ENCODE measurements at regions not wholly inside any gene's neighbourhood (a gene's known extent, or its start where the extent isn't known, plus 50 kb on each side); places are given as distances from the start of the nearest gene placed in this dataset.
A peak's percentile ranks its signal among the peaks of the same experiment; 100 is the strongest.

DNA sequence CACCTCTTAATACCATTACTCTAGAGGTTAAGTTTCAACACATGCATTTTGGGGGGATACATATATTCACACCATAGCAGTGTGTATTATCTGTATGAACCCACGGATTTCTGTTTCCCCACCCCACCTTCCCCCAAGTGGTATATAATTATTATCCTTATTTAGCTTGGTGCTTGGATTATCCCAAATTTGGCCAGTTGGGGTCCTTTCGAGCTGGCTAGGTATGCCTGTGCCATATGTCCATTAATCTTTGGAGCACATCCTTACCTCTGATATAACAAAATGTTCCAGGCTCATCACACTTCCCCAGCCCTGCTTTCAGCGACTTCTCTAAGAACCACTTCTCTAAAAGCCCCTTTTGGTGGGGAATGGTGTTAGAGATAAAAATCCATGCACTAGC lies 118.7 kb upstream of the MLIP start:
- Histone ChIP-seq H3K9me3 (ENCODE audit: control insufficient read depth in 4 of 4, low read length in 3 of 4) (no peaks in the 10 kb centered on the region), H3K4me1 (ENCODE audit: control insufficient read depth in 4 of 4, insufficient read depth in 4 of 4, low read length in 3 of 4) (peaks cover 0 to 5% (median 0%) of the 10 kb centered on the region in 4 donors), H3K4me3 (ENCODE audit: low read depth in 1 of 3, low read length in 3 of 3) (no peak overlapping the region), H3K9ac (ENCODE audit: low read depth in 1 of 2, low read length in 2 of 2) (no peak overlapping the region), H3K27ac (ENCODE audit: low read depth in 1 of 2, low read length in 2 of 2) (no peak overlapping the region), H3K36me3 (ENCODE audit: control insufficient read depth in 4 of 4, insufficient read depth in 3 of 4, low read depth in 1 of 4, low read length in 3 of 4) (no peaks in the 10 kb centered on the region), H3K27me3 (ENCODE audit: control insufficient read depth in 4 of 4, insufficient read depth in 4 of 4, low read length in 3 of 4) (no peaks in the 10 kb centered on the region)
- peak in 1 of 2 donors; percentile 62 for TF ChIP-seq RAD21 (IDR thresholded peaks at IDR 0.05)
- no peak for TF ChIP-seq HNF4G (IDR thresholded peaks at IDR 0.05)
- DNase-seq (ENCODE audit: low spot score), result no peak
- 85% methylated on average over 3 of the region's 3 CpGs for WGBS

DNA sequence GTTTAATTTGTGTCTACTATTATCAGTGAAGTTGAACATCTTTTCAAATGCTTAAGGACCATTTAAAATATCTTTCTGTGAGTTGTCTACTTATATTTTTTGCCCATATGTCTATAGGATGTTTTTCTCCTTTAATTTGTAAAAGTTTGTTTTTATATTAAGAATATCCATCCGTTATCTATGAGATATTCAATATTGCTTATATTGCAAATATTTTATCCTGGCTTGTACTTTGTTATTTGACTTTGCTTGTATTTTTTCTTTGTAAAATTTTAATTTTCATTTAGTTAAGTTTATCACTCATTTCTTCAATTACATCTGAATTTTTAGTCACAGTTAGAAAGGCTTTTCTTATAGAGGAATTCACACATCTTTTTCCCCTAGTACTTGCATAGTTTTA lies 117.0 kb upstream of the MLIP start:
- no peaks in the 10 kb centered on the region for H3K9me3 ChIP-seq (ENCODE audit: control insufficient read depth in 4 of 4, low read length in 3 of 4)
- TF ChIP-seq RAD21 (IDR thresholded peaks at IDR 0.05) (no peak), YY1 (IDR thresholded peaks at IDR 0.05) (no peak)
- TF ChIP-seq, protein P1, sequence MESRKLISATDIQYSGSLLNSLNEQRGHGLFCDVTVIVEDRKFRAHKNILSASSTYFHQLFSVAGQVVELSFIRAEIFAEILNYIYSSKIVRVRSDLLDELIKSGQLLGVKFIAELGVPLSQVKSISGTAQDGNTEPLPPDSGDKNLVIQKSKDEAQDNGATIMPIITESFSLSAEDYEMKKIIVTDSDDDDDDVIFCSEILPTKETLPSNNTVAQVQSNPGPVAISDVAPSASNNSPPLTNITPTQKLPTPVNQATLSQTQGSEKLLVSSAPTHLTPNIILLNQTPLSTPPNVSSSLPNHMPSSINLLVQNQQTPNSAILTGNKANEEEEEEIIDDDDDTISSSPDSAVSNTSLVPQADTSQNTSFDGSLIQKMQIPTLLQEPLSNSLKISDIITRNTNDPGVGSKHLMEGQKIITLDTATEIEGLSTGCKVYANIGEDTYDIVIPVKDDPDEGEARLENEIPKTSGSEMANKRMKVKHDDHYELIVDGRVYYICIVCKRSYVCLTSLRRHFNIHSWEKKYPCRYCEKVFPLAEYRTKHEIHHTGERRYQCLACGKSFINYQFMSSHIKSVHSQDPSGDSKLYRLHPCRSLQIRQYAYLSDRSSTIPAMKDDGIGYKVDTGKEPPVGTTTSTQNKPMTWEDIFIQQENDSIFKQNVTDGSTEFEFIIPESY (IDR thresholded peaks at IDR 0.05), result no peak
- H3K36me3 ChIP-seq (ENCODE audit: control insufficient read depth in 4 of 4, insufficient read depth in 3 of 4, low read depth in 1 of 4, low read length in 3 of 4), result no peaks in the 10 kb centered on the region
- no peak overlapping the region for H3K9ac ChIP-seq (ENCODE audit: low read depth in 1 of 2, low read length in 2 of 2)
- DNase-seq (ENCODE audit: low spot score), result no peak
- H3K27me3 ChIP-seq (ENCODE audit: control insufficient read depth in 4 of 4, insufficient read depth in 4 of 4, low read length in 3 of 4), result no peaks in the 10 kb centered on the region
- H3K4me3 ChIP-seq (ENCODE audit: low read depth in 1 of 3, low read length in 3 of 3), result no peak overlapping the region
- 90% methylated on average over 1 of the region's 1 CpG for WGBS
- H3K4me1 ChIP-seq (ENCODE audit: control insufficient read depth in 4 of 4, insufficient read depth in 4 of 4, low read length in 3 of 4), result peaks cover 0 to 15% (median 10%) of the 10 kb centered on the region in 4 donors
- no peak overlapping the region for H3K27ac ChIP-seq (ENCODE audit: low read depth in 1 of 2, low read length in 2 of 2)

DNA sequence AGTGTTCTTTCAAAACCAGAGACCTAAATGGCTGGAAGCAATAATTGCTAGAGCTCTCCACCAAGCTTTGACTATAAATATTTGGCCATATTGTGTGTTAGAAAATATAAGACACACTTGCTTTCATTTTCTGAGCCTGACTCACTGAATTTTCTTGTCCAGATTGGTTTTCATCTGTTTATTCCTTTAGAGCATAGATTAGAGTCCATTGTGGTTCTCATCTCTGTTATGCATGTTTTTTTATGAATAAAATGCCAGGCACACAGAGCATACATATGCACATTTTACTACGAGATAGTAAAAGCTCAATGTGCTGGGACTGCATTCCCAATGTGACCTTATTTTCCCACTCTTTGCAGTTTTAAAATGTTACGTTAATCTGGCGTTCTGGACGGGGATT lies 115.3 kb upstream of the MLIP start:
- Histone ChIP-seq H3K9ac (ENCODE audit: low read depth in 1 of 2, low read length in 2 of 2) (no peak overlapping the region), H3K4me1 (ENCODE audit: control insufficient read depth in 4 of 4, insufficient read depth in 4 of 4, low read length in 3 of 4) (peaks cover 0 to 26% (median 15%) of the 10 kb centered on the region in 4 donors), H3K27me3 (ENCODE audit: control insufficient read depth in 4 of 4, insufficient read depth in 4 of 4, low read length in 3 of 4) (no peaks in the 10 kb centered on the region), H3K9me3 (ENCODE audit: control insufficient read depth in 4 of 4, low read length in 3 of 4) (no peaks in the 10 kb centered on the region), H3K27ac (ENCODE audit: low read depth in 1 of 2, low read length in 2 of 2) (no peak overlapping the region), H3K36me3 (ENCODE audit: control insufficient read depth in 4 of 4, insufficient read depth in 3 of 4, low read depth in 1 of 4, low read length in 3 of 4) (no peaks in the 10 kb centered on the region), H3K4me3 (ENCODE audit: low read depth in 1 of 3, low read length in 3 of 3) (no peak overlapping the region)
- DNase-seq (ENCODE audit: low spot score), result no peak
- 88% methylated on average over 4 of the region's 4 CpGs for WGBS
- no peak for TF ChIP-seq SP1 (IDR thresholded peaks at IDR 0.05)
- TF ChIP-seq TAF1 (conservative IDR thresholded peaks at IDR 0.05), result no peak
- TF ChIP-seq EGR1 (IDR thresholded peaks at IDR 0.05; ENCODE audit: low read depth in 2 of 2), result no peak
- TF ChIP-seq YY1 (IDR thresholded peaks at IDR 0.05), result no peak
- TF ChIP-seq, protein P2, sequence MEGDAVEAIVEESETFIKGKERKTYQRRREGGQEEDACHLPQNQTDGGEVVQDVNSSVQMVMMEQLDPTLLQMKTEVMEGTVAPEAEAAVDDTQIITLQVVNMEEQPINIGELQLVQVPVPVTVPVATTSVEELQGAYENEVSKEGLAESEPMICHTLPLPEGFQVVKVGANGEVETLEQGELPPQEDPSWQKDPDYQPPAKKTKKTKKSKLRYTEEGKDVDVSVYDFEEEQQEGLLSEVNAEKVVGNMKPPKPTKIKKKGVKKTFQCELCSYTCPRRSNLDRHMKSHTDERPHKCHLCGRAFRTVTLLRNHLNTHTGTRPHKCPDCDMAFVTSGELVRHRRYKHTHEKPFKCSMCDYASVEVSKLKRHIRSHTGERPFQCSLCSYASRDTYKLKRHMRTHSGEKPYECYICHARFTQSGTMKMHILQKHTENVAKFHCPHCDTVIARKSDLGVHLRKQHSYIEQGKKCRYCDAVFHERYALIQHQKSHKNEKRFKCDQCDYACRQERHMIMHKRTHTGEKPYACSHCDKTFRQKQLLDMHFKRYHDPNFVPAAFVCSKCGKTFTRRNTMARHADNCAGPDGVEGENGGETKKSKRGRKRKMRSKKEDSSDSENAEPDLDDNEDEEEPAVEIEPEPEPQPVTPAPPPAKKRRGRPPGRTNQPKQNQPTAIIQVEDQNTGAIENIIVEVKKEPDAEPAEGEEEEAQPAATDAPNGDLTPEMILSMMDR (IDR thresholded peaks at IDR 0.05; ENCODE audit: low read depth, low read length, missing input control), result no peak

DNA sequence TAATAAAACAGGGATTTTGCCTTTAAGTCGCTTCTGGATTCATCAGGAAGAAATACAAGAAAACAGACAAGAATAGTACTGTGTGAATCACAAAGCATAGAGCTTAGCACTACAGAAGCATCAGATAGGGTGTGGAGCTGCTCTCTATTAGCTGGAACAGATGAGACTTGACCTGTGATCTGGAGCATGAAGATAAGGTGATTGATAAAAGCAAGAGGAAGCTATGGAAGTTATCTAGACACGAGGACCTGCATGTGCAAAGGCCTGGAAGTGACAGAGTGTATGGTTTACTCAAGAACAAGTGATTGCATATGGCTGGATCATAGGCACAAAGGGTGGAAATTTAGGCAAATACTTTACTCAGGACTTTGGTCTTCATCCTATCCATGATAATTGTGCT lies 112.9 kb upstream of the MLIP start:
- 54% methylated on average over 2 of the region's 2 CpGs for WGBS

More for the DNA sequence above, 112.9 kb upstream of the MLIP start:
- H3K4me3 ChIP-seq (ENCODE audit: low read depth in 1 of 3, low read length in 3 of 3), result peak overlapping the region in 1 of 3 donors; percentile 2
- H3K9ac ChIP-seq (ENCODE audit: low read depth in 1 of 2, low read length in 2 of 2), result no peak overlapping the region
- no peaks in the 10 kb centered on the region for H3K27me3 ChIP-seq (ENCODE audit: control insufficient read depth in 4 of 4, insufficient read depth in 4 of 4, low read length in 3 of 4)
- TF ChIP-seq HNF4A (conservative IDR thresholded peaks at IDR 0.05) (peak in 1 of 2 donors; percentile 20), TAF1 (conservative IDR thresholded peaks at IDR 0.05) (no peak), RAD21 (IDR thresholded peaks at IDR 0.05) (peak in 1 of 2 donors; percentile 8), EGR1 (IDR thresholded peaks at IDR 0.05; ENCODE audit: low read depth in 2 of 2) (no peak), JUND (IDR thresholded peaks at IDR 0.05) (no peak)
- TF ChIP-seq, protein P3, sequence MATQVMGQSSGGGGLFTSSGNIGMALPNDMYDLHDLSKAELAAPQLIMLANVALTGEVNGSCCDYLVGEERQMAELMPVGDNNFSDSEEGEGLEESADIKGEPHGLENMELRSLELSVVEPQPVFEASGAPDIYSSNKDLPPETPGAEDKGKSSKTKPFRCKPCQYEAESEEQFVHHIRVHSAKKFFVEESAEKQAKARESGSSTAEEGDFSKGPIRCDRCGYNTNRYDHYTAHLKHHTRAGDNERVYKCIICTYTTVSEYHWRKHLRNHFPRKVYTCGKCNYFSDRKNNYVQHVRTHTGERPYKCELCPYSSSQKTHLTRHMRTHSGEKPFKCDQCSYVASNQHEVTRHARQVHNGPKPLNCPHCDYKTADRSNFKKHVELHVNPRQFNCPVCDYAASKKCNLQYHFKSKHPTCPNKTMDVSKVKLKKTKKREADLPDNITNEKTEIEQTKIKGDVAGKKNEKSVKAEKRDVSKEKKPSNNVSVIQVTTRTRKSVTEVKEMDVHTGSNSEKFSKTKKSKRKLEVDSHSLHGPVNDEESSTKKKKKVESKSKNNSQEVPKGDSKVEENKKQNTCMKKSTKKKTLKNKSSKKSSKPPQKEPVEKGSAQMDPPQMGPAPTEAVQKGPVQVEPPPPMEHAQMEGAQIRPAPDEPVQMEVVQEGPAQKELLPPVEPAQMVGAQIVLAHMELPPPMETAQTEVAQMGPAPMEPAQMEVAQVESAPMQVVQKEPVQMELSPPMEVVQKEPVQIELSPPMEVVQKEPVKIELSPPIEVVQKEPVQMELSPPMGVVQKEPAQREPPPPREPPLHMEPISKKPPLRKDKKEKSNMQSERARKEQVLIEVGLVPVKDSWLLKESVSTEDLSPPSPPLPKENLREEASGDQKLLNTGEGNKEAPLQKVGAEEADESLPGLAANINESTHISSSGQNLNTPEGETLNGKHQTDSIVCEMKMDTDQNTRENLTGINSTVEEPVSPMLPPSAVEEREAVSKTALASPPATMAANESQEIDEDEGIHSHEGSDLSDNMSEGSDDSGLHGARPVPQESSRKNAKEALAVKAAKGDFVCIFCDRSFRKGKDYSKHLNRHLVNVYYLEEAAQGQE (IDR thresholded peaks at IDR 0.05), result no peak
- no peaks in the 10 kb centered on the region for H3K9me3 ChIP-seq (ENCODE audit: control insufficient read depth in 4 of 4, low read length in 3 of 4)
- no peak for DNase-seq (ENCODE audit: low spot score)
- H3K36me3 ChIP-seq (ENCODE audit: control insufficient read depth in 4 of 4, insufficient read depth in 3 of 4, low read depth in 1 of 4, low read length in 3 of 4), result no peaks in the 10 kb centered on the region
- H3K4me1 ChIP-seq (ENCODE audit: control insufficient read depth in 4 of 4, insufficient read depth in 4 of 4, low read length in 3 of 4), result peaks cover 0 to 26% (median 15%) of the 10 kb centered on the region in 4 donors
- peak overlapping the region; percentile 84 to 88 for H3K27ac ChIP-seq (ENCODE audit: low read depth in 1 of 2, low read length in 2 of 2)
